Kasumi-1 (cell line): ENCODE measurements at regions not wholly inside any gene's neighbourhood (a gene's known extent, or its start where the extent isn't known, plus 50 kb on each side); places are given as distances from the start of the nearest gene placed in this dataset.
A peak's percentile ranks its signal among the peaks of the same experiment; 100 is the strongest.
"Not testable (repeated sequence)": the region's sequence is repeated elsewhere in the genome, so short reads cannot be mapped to it uniquely, and the experiment has no call there.

Experiments
- DNase-seq, 2 experiments: peaks; one replicate each; lab custom pipeline; 2025; lab: John Stamatoyannopoulos, UW

DNA sequence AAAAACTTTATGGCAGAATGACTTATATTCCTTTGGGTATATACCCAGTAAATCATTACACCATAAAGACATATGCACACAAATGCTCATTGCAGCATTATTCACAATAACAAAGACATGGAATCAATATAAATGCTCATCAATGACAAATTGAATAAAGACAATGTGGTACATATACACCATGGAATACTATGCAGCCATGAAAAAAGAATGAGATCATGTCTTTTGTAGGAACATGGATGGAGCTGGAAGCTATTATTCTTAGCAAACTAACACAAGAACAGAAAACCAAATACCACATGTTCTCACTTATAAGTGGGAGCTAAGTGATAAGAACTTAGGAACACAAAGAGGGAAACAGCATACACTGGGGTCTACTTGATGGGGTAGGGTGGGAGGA lies 321.7 kb downstream of the ZNF674 start:
- DNase-seq: not testable (repeated sequence)

DNA sequence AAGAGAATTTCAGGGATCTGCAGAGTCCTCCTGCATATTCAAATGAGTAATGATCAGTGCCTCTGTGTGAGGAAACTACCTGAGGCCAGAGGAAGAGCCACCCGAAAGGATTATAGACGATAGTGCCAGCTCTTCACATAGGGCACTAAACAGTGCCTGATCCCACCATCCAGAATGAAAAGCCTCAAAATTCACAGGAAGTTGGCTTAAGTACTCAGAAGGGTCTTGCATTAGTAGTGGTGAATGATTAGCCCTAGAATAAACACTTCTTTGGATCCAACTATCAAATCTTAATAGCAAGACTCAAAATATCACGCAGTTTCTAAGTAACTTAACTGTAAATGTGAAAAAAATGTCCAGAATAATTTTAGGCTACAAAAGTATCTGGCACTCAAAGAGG lies 324.4 kb downstream of the ZNF674 start:
- no peak for DNase-seq

GRCh38 chrX:46218373-46218772 lies 326.8 kb downstream of the ZNF674 start:
- DNase-seq: no peak

DNA sequence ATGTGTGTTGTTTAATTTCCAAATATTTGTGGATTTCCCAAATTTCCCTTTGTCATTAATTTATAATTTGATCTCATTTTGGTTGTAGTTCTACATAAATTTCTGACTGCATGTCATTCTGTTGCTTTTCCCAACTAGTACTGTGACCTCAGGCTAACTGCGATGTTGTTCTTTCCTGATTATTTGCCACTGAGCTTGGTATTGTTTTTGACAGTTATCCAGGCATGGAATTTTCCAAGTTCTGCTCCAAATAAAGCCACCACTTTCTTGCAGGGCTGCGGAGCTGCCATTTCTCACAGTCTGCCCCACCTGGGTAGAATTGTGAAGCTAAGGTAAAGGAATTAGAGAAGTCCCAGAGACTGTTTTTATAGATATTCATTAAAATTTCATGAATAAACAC lies 328.8 kb downstream of the ZNF674 start:
- no peak for DNase-seq

GRCh38 chrX:46211079-46211478 lies 334.1 kb downstream of the ZNF674 start:
- no peak for DNase-seq

- DNase-seq: no peak
These were observed 335.5 kb downstream of the ZNF674 start for GRCh38 chrX:46209768-46210167.

DNA sequence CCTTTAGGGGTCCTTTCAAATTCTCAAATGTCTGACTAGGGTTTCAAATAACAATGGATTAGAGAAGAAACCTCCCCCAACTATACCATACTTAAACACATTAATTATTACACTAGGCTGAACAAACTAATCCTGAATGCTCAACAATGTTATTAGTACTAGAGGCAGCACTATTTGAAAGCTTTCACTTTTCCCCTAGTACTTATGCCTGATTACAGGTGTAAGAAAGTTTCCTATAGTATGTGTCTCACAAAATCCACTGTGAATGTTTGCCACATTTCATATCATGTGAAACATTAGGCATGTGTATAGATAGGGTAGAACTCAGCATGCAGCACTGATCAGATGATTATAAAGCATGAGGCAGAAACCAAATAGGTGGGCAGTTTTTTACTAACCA lies 336.2 kb downstream of the ZNF674 start:
- DNase-seq: no peak

GRCh38 chrX:46208225-46208854 lies 336.9 kb downstream of the ZNF674 start:
- peak; percentile 1 to 4 for DNase-seq

- DNase-seq: no peak
These were observed 340.3 kb downstream of the ZNF674 start for GRCh38 chrX:46204721-46205422.

- DNase-seq: no peak
These were observed 342.3 kb downstream of the ZNF674 start for GRCh38 chrX:46202733-46203514.

DNA sequence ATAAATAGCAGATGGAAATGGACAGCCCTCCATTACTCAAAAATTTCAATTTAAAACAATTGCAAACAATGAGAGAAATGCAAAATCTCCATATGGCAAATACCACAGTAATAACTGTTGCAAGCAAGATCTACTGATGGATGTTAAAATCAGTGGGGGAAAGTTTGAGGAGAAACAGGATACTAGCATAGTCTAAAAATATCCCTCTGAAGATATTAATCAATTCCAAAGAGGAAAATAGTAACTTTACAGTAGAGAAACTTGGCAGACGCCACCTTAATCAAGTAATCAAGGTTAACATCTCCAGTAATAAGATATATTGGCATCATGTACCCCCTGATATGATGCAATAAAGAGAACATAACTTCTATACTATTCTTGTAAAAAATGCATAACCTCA lies 344.8 kb downstream of the ZNF674 start:
- no peak for DNase-seq

DNA sequence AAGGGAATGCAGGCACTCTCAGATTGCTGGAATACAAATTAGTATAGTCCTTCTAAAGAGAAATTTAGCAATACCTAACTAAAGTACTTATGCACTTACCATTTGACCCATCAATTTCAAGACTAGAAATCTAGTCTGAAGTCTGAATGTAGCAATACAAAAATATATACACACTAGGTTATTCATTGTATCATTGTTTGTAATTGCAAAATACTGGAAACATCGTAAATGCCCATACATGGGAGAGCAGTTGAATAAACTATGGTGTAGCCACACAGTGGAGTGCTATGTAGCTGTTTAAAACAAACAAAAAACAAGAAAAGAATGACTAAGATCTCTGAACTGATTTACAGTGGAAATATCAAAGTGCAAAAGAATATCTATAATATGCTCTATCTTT lies 346.4 kb downstream of the ZNF674 start:
- no peak for DNase-seq

DNA sequence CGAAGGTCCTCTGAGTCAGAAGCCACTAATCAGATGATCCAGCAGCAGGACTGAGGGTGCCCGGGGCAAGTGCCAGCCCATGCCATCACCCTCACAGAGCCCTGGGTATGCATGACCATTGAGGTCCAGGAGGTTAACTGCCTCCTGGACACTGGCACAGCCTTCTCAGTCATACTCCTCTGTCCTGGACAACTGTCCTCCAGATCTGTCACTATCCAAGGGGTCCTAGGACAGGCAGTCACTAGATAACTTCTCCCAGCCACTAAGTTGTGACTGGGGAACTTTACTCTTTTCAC lies 358.5 kb downstream of the ZNF674 start:
- DNase-seq: not testable (repeated sequence)

DNA sequence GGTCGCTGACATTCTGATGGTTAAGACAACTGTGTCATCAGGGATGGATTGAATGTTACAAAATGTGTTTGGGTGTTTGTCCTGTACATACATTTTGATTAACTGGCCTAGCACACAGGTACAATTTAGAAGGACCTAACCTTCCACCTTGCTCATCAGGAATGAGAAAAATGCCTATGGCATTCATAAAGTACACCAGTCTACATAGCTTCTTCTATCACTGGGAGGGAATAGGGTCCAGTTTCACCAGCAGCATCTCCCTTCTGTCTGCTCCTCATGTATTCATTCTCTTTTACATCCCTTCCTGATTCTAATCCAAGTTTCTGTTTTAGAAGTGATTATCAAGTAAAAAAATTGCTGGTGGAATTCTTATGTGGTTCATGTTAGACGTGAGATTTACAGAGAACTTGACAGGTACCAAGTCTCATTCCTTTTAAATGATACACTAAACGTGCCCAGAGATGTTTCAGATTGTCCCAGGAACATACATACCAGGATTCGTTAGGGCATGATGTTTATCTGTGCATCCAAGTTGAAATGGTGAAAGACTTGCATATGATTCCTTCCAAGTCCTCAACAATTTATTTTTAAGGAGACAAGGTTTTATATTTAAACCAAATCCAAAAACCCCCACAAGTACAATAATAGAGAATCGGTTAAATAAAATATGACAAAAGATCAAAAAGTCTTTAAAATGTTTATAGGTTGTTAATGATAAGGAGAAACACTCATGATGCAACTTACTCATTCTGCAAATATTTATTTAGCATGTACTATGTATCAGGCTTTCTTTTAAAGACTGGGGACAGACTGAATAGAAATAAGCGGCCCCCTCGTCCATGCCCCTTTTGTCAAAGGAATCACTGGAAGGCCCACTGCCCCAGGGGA lies 359.1 kb downstream of the ZNF674 start:
- DNase-seq: no peak

DNA sequence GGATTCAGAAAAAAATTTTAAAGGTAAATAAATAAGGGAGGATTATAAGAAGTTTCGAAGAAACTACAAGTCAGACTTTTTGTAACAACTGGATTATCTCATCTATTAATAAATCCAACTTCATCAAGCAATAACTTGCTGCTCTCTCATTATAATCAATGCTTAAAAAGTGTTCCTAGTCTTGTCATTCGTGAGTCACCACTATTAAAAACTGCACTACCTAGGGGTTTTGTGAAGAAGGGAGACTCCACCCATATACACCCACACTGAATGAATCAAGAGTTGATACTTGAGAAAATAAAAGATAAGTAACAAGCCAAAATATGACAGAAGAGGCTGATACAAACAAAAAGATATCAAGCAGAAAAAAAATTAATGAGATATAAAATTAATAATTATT lies 360.5 kb downstream of the ZNF674 start:
- no peak for DNase-seq

DNA sequence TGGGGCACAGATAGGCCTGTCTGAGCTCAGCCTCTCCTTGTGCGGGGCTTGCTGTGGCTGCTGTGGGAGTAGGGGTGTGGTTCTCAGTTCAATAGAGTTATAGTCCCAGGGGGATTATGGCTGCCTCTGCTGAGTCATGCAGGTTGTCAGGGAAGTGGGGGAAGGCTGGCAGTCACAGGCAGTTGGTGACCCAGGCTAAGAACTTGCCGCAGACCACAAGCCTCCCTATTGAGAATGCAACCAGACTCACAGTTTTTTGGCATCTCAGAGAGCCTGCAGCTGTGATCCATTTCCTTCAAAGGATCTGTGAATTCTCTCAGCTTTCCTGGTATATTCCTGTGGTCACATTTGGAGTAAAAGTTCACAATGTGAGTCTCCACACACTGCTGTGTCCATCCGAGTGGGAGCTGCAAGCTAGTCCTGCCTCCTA lies 364.9 kb downstream of the ZNF674 start:
- peak; percentile 77 to 81 for DNase-seq

GRCh38 chrX:46179748-46180147 lies 365.5 kb downstream of the ZNF674 start:
- no peak for DNase-seq

- peak; percentile 3 to 9 for DNase-seq
These were observed 366.5 kb downstream of the ZNF674 start for GRCh38 chrX:46178763-46179162.

DNA sequence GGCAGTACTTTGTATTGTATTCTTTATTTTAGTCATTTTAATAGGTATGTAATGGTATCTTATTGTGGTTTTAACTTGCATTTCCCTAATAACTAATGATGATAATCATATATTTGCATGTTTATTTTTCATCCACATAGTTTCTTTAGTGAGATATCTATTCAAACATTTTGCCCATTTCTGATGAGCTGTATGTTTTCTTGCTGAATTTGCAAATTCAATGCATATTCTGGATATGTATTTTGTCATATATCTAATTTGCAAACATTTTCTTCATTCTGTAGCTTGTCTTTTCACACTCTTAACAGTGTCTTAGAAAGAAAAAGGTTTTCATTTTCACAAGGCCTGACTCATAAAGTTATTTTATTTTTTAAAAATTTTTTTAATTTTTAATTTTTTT lies 372.1 kb downstream of the ZNF674 start:
- no peak for DNase-seq

GRCh38 chrX:46171457-46171856 lies 373.8 kb downstream of the ZNF674 start:
- DNase-seq: not testable (repeated sequence)

GRCh38 chrX:46169808-46170207 lies 375.4 kb downstream of the ZNF674 start:
- DNase-seq: no peak

- DNase-seq: no peak
These were observed 377.0 kb downstream of the ZNF674 start for GRCh38 chrX:46168254-46168653.
